ENCODE measurements at regions not wholly inside any gene's neighbourhood (a gene's known extent, or its start where the extent isn't known, plus 50 kb on each side); places are given as distances from the start of the nearest gene placed in this dataset.
"Not testable (repeated sequence)": the region's sequence is repeated elsewhere in the genome, so short reads cannot be mapped to it uniquely, and the experiment has no call there.

- H3K9me3 ChIP-seq = no peaks in the 10 kb centered on the region
- H3K36me3 ChIP-seq = no peaks in the 10 kb centered on the region
- no peaks in the 10 kb centered on the region for H3K27me3 ChIP-seq
- no peak overlapping the region for H3K4me3 ChIP-seq (ENCODE audit: low read depth, low read length)
- TF ChIP-seq CTCF (IDR thresholded peaks at IDR 0.05; ENCODE audit: low read depth, low read length) = no peak
- no peak for DNase-seq
- no peaks in the 10 kb centered on the region for H3K4me1 ChIP-seq
These were observed 205.5 kb upstream of the CDKN2B start for GRCh38 chr9:22214497-22215031.

- H3K9me3 ChIP-seq = no peaks in the 10 kb centered on the region
- DNase-seq = no peak
- H3K4me3 ChIP-seq (ENCODE audit: low read depth, low read length) = no peak overlapping the region
- no peaks in the 10 kb centered on the region for H3K4me1 ChIP-seq
- no peak for TF ChIP-seq CTCF (IDR thresholded peaks at IDR 0.05; ENCODE audit: low read depth, low read length)
- H3K27me3 ChIP-seq = no peaks in the 10 kb centered on the region
- H3K36me3 ChIP-seq = no peaks in the 10 kb centered on the region
These were observed 206.4 kb upstream of the CDKN2B start for GRCh38 chr9:22215521-22215920.

- H3K27me3 ChIP-seq = no peaks in the 10 kb centered on the region
- H3K9me3 ChIP-seq = no peaks in the 10 kb centered on the region
- no peaks in the 10 kb centered on the region for H3K36me3 ChIP-seq
- no peaks in the 10 kb centered on the region for H3K4me1 ChIP-seq
- DNase-seq = no peak
- no peak overlapping the region for H3K4me3 ChIP-seq (ENCODE audit: low read depth, low read length)
- no peak for TF ChIP-seq CTCF (IDR thresholded peaks at IDR 0.05; ENCODE audit: low read depth, low read length)
These were observed 207.6 kb upstream of the CDKN2B start for GRCh38 chr9:22216730-22217172.

- no peaks in the 10 kb centered on the region for H3K9me3 ChIP-seq
- H3K36me3 ChIP-seq = no peaks in the 10 kb centered on the region
- no peaks in the 10 kb centered on the region for H3K4me1 ChIP-seq
- no peak overlapping the region for H3K4me3 ChIP-seq (ENCODE audit: low read depth, low read length)
- TF ChIP-seq CTCF (IDR thresholded peaks at IDR 0.05; ENCODE audit: low read depth, low read length) = no peak
- DNase-seq = no peak
- no peaks in the 10 kb centered on the region for H3K27me3 ChIP-seq
These were observed 208.1 kb upstream of the CDKN2B start for GRCh38 chr9:22217254-22217653.

GRCh38 chr9:22225856-22226255, 216.8 kb upstream of the CDKN2B start:
- not testable (repeated sequence) for H3K27me3 ChIP-seq; H3K9me3 ChIP-seq; H3K4me1 ChIP-seq; DNase-seq; H3K36me3 ChIP-seq; H3K4me3 ChIP-seq (ENCODE audit: low read depth, low read length)

GRCh38 chr9:22227986-22228385, 218.6 kb upstream of the DMRTA1 start:
- no peaks in the 10 kb centered on the region for H3K4me1 ChIP-seq
- no peak for DNase-seq
- H3K9me3 ChIP-seq = no peaks in the 10 kb centered on the region; the same call in 1 of the 2 replicates
- no peaks in the 10 kb centered on the region for H3K27me3 ChIP-seq
- no peak overlapping the region for H3K4me3 ChIP-seq (ENCODE audit: low read depth, low read length)
- TF ChIP-seq CTCF (IDR thresholded peaks at IDR 0.05; ENCODE audit: low read depth, low read length) = no peak
- H3K36me3 ChIP-seq = no peaks in the 10 kb centered on the region

GRCh38 chr9:22228542-22228941, 218.1 kb upstream of the DMRTA1 start:
- Histone ChIP-seq H3K27me3 (no peaks in the 10 kb centered on the region), H3K4me1 (no peaks in the 10 kb centered on the region), H3K36me3 (no peaks in the 10 kb centered on the region), H3K9me3 (no peaks in the 10 kb centered on the region; the same call in 1 of the 2 replicates), H3K4me3 (ENCODE audit: low read depth, low read length) (no peak overlapping the region)
- TF ChIP-seq CTCF (IDR thresholded peaks at IDR 0.05; ENCODE audit: low read depth, low read length) = peak; percentile 18; the same call in 1 of the 2 replicates
- no peak for DNase-seq

Measured in BE2C (cell line).